Esophagus squamous epithelium (tissue), 4 donors: ENCODE measurements at regions not wholly inside any gene's neighbourhood (a gene's known extent, or its start where the extent isn't known, plus 50 kb on each side); places are given as distances from the start of the nearest gene placed in this dataset.
A peak's percentile ranks its signal among the peaks of the same experiment; 100 is the strongest.

Experiments used
- POLR2A ChIP-seq, 4 donors: fragments of 450-650 bp; IDR thresholded peaks; one replicate each; pipeline ENCODE4 v1.6.1; 2017; ENCODE audit warnings: antibody characterized with exemption in 4 of 4, mild to moderate bottlenecking in 4 of 4, moderate library complexity in 3 of 4
- TF ChIP-seq, protein P1 (sequence below), 6 experiments: fragments of 450-650 bp in 4 of 6; fragments of 200-600 bp in 2 of 6; sonication (generic) in 2 of 6; IDR thresholded peaks; one replicate each; pipeline ENCODE4 v1.5.1; 2016 to 2019; ENCODE audit warnings: antibody characterized with exemption in 6 of 6, mild to moderate bottlenecking in 4 of 6, moderate library complexity in 4 of 6

DNA sequence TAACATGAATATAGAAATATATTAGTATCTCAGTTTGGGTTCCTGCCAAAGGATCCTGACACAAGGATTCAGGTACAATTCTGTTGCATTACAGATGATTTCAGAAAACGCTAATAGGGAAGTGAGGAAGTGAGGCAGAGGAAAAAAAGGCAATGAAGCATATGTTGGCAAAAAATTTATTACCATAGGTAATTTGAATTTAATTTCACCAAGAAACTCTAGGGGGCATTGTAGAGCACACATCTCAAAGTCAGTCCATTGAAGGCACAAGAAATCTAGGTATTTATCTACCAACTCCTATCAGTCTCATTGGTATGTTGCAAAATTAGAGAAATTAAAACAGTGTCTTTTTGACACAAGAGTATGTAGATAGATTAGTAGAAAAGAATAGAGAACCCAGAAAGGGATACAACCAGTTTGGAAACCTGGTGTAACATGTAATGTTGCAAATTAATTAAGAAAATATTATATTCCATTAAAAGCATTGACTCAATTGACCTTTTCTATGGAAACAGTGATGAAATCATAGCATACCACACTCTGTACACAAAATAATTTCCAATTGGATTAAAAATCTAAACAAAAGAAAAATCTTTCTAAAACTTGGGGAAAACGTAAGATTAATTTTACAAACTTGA, 104.9 kb upstream of the SNX7 start:
- TF ChIP-seq, protein P1, sequence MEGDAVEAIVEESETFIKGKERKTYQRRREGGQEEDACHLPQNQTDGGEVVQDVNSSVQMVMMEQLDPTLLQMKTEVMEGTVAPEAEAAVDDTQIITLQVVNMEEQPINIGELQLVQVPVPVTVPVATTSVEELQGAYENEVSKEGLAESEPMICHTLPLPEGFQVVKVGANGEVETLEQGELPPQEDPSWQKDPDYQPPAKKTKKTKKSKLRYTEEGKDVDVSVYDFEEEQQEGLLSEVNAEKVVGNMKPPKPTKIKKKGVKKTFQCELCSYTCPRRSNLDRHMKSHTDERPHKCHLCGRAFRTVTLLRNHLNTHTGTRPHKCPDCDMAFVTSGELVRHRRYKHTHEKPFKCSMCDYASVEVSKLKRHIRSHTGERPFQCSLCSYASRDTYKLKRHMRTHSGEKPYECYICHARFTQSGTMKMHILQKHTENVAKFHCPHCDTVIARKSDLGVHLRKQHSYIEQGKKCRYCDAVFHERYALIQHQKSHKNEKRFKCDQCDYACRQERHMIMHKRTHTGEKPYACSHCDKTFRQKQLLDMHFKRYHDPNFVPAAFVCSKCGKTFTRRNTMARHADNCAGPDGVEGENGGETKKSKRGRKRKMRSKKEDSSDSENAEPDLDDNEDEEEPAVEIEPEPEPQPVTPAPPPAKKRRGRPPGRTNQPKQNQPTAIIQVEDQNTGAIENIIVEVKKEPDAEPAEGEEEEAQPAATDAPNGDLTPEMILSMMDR (IDR thresholded peaks at IDR 0.05) = peak in 3 of 6 experiments; percentile 15 to 43 (median 30)
- no peak for TF ChIP-seq POLR2A (IDR thresholded peaks at IDR 0.05)
